GM12878 (cell line): ENCODE measurements at regions not wholly inside any gene's neighbourhood (a gene's known extent, or its start where the extent isn't known, plus 50 kb on each side); places are given as distances from the start of the nearest gene placed in this dataset.

Experiments used
- ATF3 ChIP-seq: IDR thresholded peaks from 2 replicates; pipeline ENCODE4 v1.6.1; 2011; ENCODE audit warnings: low read depth, mild to moderate bottlenecking, low read length, moderate library complexity, borderline replicate concordance; ENCODE audit errors: extremely low read depth
- CUX1 ChIP-seq: IDR thresholded peaks from 2 replicates; pipeline ENCODE4 v1.6.1; 2012; ENCODE audit warnings: improper control_type of control experiment, low read depth, low read length; ENCODE audit not compliant: insufficient replicate concordance
- ESRRA ChIP-seq: IDR thresholded peaks from 2 replicates; pipeline ENCODE4 v1.6.1; 2012; ENCODE audit warnings: mild to moderate bottlenecking, low read length, improper control_type of control experiment
- FOXM1 ChIP-seq: IDR thresholded peaks from 2 replicates; pipeline ENCODE4 v1.6.1; 2012; ENCODE audit warnings: low read depth, mild to moderate bottlenecking, inconsistent platforms, low read length, moderate library complexity
- GATAD2B ChIP-seq: fragments of 450-650 bp; conservative IDR thresholded peaks from 2 replicates; pipeline ENCODE4 v1.6.1; 2017; ENCODE audit warnings: low read depth, mild to moderate bottlenecking, moderate library complexity
- NKRF ChIP-seq: fragments of 450-650 bp; conservative IDR thresholded peaks from 2 replicates; pipeline ENCODE4 v1.6.1; 2017; ENCODE audit warnings: mild to moderate bottlenecking, moderate library complexity

DNA sequence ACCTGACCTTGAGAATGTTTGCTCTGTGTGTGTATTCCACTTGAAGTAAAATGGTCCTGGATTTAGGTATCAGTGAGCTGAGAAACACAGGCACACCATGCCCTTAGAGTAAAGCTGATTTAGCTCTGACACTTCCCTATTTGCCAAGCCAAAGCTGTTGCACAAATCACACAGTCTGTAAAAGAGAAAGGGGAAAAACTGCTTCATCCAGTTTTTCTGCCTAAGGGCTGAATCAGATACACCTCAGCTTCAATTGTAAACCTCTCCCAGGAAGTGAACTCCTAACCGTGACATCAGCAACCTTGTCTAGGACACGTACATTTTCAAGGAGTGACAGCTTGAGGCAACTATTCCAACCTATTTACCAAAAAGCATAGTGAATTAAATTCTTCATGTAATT lies 150.4 kb downstream of the NR4A2 start (continued):
- TF ChIP-seq FOXM1 (no peak), NKRF (no peak), ESRRA (no peak), CUX1 (no peak), GATAD2B (no peak), ATF3 (no peak)
